CD14-positive monocyte (primary cell): ENCODE measurements at regions not wholly inside any gene's neighbourhood (a gene's known extent, or its start where the extent isn't known, plus 50 kb on each side); places are given as distances from the start of the nearest gene placed in this dataset.

ENCODE experiments used
- DNase-seq, 3 donors: peaks; one replicate each; pipeline ENCODE4 v3.0.0-alpha.2; 2011 to 2022
- H2AFZ ChIP-seq: 2 replicates; pipeline ENCODE4 v1.6.0; 2012; ENCODE audit warnings: mild to moderate bottlenecking, low read depth, low read length, inconsistent platforms; ENCODE audit not compliant: insufficient read depth, poor library complexity, severe bottlenecking
- H3K27ac ChIP-seq, 2 donors: 1 replicate in 1 of 2; 2 replicates in 1 of 2; pipeline ENCODE4 v1.5.1; 2012 to 2013; ENCODE audit warnings: low read length in 2 of 2, control low read depth in 1 of 2, inconsistent platforms in 1 of 2, low read depth in 1 of 2, mild to moderate bottlenecking in 1 of 2
- H3K27me3 ChIP-seq, 2 donors: one replicate each; pipeline versions ENCODE4 v1.6.0 to v1.6.1; 2011 to 2013; ENCODE audit warnings: low read length in 2 of 2; ENCODE audit not compliant: control insufficient read depth in 2 of 2, insufficient read depth in 2 of 2
- H3K36me3 ChIP-seq, 2 donors: replicated peaks in 1 of 2; 1 replicate in 1 of 2; 2 replicates in 1 of 2; pipeline versions ENCODE4 v1.5.1 to v1.6.1; 2012 to 2013; ENCODE audit warnings: low read length in 2 of 2, control low read depth in 1 of 2, inconsistent platforms in 1 of 2, mild to moderate bottlenecking in 1 of 2; ENCODE audit not compliant: insufficient read depth in 2 of 2, control insufficient read depth in 1 of 2
- H3K4me1 ChIP-seq, 2 donors: 1 replicate in 1 of 2; 2 replicates in 1 of 2; pipeline versions ENCODE4 v1.5.1 to v1.6.1; 2012 to 2013; ENCODE audit warnings: low read length in 2 of 2, control low read depth in 1 of 2, inconsistent platforms in 1 of 2, mild to moderate bottlenecking in 1 of 2, moderate library complexity in 1 of 2; ENCODE audit not compliant: insufficient read depth in 2 of 2, control insufficient read depth in 1 of 2
- H3K4me2 ChIP-seq: replicated peaks from 2 replicates; pipeline ENCODE3; 2012; ENCODE audit warnings: low read length, moderate library complexity, mild to moderate bottlenecking; ENCODE audit not compliant: poor library complexity, severe bottlenecking; ENCODE audit errors: extremely low read depth
- H3K4me3 ChIP-seq, 3 experiments: fragments of 200-600 bp in 1 of 3; sonication (generic) in 1 of 3; replicated peaks in 1 of 3; 1 replicate in 2 of 3; 2 replicates in 1 of 3; pipeline ENCODE4 v1.5.1; 2011 to 2013; ENCODE audit warnings: low read length in 3 of 3, mild to moderate bottlenecking in 3 of 3, control low read depth in 2 of 3, low read depth in 2 of 3, inconsistent platforms in 1 of 3, moderate library complexity in 1 of 3
- H3K79me2 ChIP-seq: 2 replicates; pipeline ENCODE4 v1.6.0; 2012; ENCODE audit warnings: mild to moderate bottlenecking, control low read depth, inconsistent platforms, low read length, moderate library complexity; ENCODE audit not compliant: insufficient read depth
- H3K9ac ChIP-seq: 2 replicates; pipeline ENCODE4 v1.6.0; 2017; ENCODE audit warnings: low read length, mild to moderate bottlenecking; ENCODE audit not compliant: insufficient read depth, poor library complexity, severe bottlenecking
- H3K9me3 ChIP-seq, 2 donors: replicated peaks in 1 of 2; 1 replicate in 1 of 2; 2 replicates in 1 of 2; pipeline versions ENCODE4 v1.5.1 to v1.6.1; 2012 to 2013; ENCODE audit warnings: low read length in 2 of 2, control low read depth in 1 of 2; ENCODE audit not compliant: control insufficient read depth in 1 of 2, insufficient read depth in 1 of 2
- H4K20me1 ChIP-seq: 2 replicates; pipeline ENCODE4 v1.6.0; 2012; ENCODE audit warnings: mild to moderate bottlenecking, low read length, control low read depth, moderate library complexity; ENCODE audit not compliant: insufficient read depth
- H3K27ac Mint-ChIP-seq, 7 donors: one replicate each; pipeline ENCODE4 v1.8.0; 2020; ENCODE audit warnings: mild to moderate bottlenecking in 7 of 7, mixed read lengths in 7 of 7, moderate library complexity in 6 of 7, inconsistent platforms in 2 of 7
- H3K27me3 Mint-ChIP-seq, 3 donors: one replicate each; pipeline ENCODE4 v1.8.0; 2021 to 2022; ENCODE audit warnings: low read depth in 3 of 3, mild to moderate bottlenecking in 3 of 3, mixed read lengths in 3 of 3, moderate library complexity in 3 of 3, inconsistent platforms in 1 of 3
- H3K36me3 Mint-ChIP-seq, 2 donors: one replicate each; pipeline ENCODE4 v1.8.0; 2020; ENCODE audit warnings: mixed read lengths in 2 of 2, inconsistent platforms in 1 of 2, mild to moderate bottlenecking in 1 of 2
- H3K4me1 Mint-ChIP-seq: one replicate; pipeline ENCODE4 v1.8.0; 2020; ENCODE audit warnings: mild to moderate bottlenecking, mixed read lengths
- H3K4me3 Mint-ChIP-seq, 2 donors: one replicate each; pipeline ENCODE4 v1.8.0; 2020; ENCODE audit warnings: mild to moderate bottlenecking in 2 of 2, mixed read lengths in 2 of 2, moderate library complexity in 1 of 2
- H3K9me3 Mint-ChIP-seq, 7 donors: one replicate each; pipeline ENCODE4 v1.8.0; 2020 to 2022; ENCODE audit warnings: mixed read lengths in 7 of 7, mild to moderate bottlenecking in 6 of 7, moderate library complexity in 6 of 7, inconsistent platforms in 2 of 7
- whole genome bisulfite sequencing: methylation state at CpG from one replicate; pipeline ENCODE4 v1.1.5; 2013; ENCODE audit warnings: missing lambda C conversion rate; ENCODE audit not compliant: insufficient coverage; 5-methylcytosine and 5-hydroxymethylcytosine counted together
- intact Hi-C, 2 donors: fragments of 100-400 bp; cut with micrococcal nuclease; formaldehyde crosslinking; loops; one replicate each; pipeline versions ENCODE4 v1.15.0 to v1.15.1; 2023
- TF ChIP-seq, protein P1 (sequence below): fragments of 200-600 bp; IDR thresholded peaks from one replicate; pipeline ENCODE4 v1.8.0; 2022; ENCODE audit warnings: antibody characterized with exemption, mild to moderate bottlenecking

DNA sequence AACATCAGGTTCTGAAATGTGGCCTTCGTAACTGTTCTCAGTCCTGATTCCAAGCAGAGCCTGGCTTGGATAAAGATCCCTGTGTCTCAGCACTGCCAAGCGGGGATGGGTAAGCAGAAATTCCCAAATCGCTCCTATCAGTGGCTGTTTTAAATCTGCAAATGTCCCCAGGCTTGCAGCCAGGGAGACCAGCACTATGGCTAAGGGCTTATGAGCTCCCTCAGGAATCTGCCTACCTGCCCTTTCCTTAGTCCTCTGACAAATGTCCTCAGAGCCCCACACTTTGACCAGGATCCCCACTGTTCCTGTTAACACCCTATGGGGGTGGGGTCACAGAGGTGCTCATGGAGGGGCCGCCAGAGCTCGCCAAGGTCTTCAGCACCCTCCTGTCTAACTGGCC is 1062.8 kb downstream of the UQCRFS1 start:
- Mint-ChIP-seq H3K9me3 (peaks cover 2 to 24% (median 12%) of the 10 kb centered on the region in 7 donors), H3K4me1 (no peaks in the 10 kb centered on the region), H3K4me3 (no peak overlapping the region), H3K27ac (no peak overlapping the region), H3K27me3 (peaks cover 0 to 1% (median 1%) of the 10 kb centered on the region in 3 donors), H3K36me3 (no peaks in the 10 kb centered on the region)
- Histone ChIP-seq H3K4me1 (no peaks in the 10 kb centered on the region), H3K79me2 (no peaks in the 10 kb centered on the region), H3K27me3 (no peaks in the 10 kb centered on the region), H4K20me1 (no peaks in the 10 kb centered on the region), H3K4me3 (no peak overlapping the region), H3K4me2 (no peak overlapping the region), H3K36me3 (no peaks in the 10 kb centered on the region), H3K27ac (no peak overlapping the region), H2AFZ (no peak overlapping the region), H3K9me3 (peaks cover 36 to 50% of the 10 kb centered on the region in 2 donors), H3K9ac (no peak overlapping the region)
- intact Hi-C loops: no loop called here
- 98% methylated on average over 5 of the region's 5 CpGs for WGBS
- TF ChIP-seq, protein P1, sequence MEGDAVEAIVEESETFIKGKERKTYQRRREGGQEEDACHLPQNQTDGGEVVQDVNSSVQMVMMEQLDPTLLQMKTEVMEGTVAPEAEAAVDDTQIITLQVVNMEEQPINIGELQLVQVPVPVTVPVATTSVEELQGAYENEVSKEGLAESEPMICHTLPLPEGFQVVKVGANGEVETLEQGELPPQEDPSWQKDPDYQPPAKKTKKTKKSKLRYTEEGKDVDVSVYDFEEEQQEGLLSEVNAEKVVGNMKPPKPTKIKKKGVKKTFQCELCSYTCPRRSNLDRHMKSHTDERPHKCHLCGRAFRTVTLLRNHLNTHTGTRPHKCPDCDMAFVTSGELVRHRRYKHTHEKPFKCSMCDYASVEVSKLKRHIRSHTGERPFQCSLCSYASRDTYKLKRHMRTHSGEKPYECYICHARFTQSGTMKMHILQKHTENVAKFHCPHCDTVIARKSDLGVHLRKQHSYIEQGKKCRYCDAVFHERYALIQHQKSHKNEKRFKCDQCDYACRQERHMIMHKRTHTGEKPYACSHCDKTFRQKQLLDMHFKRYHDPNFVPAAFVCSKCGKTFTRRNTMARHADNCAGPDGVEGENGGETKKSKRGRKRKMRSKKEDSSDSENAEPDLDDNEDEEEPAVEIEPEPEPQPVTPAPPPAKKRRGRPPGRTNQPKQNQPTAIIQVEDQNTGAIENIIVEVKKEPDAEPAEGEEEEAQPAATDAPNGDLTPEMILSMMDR: no peak
- DNase-seq: no peak

DNA sequence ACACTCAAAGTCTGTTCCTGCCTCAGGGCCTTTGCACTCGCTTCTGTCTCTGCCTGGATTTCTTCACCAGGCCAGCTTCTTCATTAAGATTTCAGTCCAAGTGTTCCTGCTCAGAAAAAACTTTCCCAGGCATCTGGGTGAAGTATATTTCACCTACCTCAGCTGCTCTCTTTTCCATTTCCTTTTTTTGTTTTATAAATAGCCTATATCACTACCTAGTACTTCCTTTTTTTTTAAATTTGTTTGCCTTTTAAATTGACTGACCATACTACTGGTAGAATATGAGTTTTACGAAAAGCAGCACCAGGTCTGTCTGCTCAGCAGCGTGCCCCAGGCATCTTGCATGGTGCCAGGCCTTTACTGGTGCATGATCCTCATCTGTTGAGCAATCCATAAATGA is 1064.4 kb downstream of the UQCRFS1 start:
- H4K20me1 ChIP-seq: no peaks in the 10 kb centered on the region
- no peak overlapping the region for H3K27ac Mint-ChIP-seq
- no peak overlapping the region for H2AFZ ChIP-seq
- no peaks in the 10 kb centered on the region for H3K36me3 Mint-ChIP-seq
- intact Hi-C loops: no loop called here
- H3K9me3 ChIP-seq: peaks cover 30 to 50% of the 10 kb centered on the region in 2 donors
- no peak overlapping the region for H3K4me2 ChIP-seq
- no peak overlapping the region for H3K9ac ChIP-seq
- H3K27me3 ChIP-seq: no peaks in the 10 kb centered on the region
- H3K79me2 ChIP-seq: no peaks in the 10 kb centered on the region
- H3K27me3 Mint-ChIP-seq: peaks cover 0 to 1% (median 1%) of the 10 kb centered on the region in 3 donors
- no peaks in the 10 kb centered on the region for H3K36me3 ChIP-seq
- DNase-seq: no peak
- no peaks in the 10 kb centered on the region for H3K4me1 ChIP-seq
- H3K9me3 Mint-ChIP-seq: peaks cover 2 to 27% (median 13%) of the 10 kb centered on the region in 7 donors
- TF ChIP-seq, protein P1: no peak
- no peaks in the 10 kb centered on the region for H3K4me1 Mint-ChIP-seq
- no peak overlapping the region for H3K27ac ChIP-seq
- H3K4me3 ChIP-seq: no peak overlapping the region
- H3K4me3 Mint-ChIP-seq: no peak overlapping the region
- 46% methylated on average over 3 of the region's 3 CpGs for WGBS
